ENCODE measurements at regions not wholly inside any gene's neighbourhood (a gene's known extent, or its start where the extent isn't known, plus 50 kb on each side); places are given as distances from the start of the nearest gene placed in this dataset.
"Not testable (repeated sequence)": the region's sequence is repeated elsewhere in the genome, so short reads cannot be mapped to it uniquely, and the experiment has no call there.

DNA sequence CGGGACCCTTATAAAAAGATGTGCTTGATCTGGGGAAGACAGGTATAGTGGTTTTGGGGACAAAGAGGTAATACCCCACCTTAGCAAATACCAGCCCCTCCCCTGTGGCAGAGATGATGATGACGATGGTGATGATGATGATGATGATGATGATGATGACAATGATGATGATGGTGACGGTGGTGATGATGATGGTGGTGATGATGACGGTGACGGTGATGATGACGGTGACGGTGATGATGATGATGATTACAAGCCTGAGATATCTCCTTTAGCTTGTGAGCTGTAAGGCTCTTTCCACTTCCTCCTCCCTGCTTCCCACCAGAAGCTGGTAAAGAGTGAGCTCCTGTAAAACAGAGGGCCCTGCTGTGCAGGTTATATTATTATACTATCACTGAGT, 89.5 kb upstream of the TMEM45B start:
- DNase-seq (ENCODE audit: low read depth, low spot score): no peak

DNA sequence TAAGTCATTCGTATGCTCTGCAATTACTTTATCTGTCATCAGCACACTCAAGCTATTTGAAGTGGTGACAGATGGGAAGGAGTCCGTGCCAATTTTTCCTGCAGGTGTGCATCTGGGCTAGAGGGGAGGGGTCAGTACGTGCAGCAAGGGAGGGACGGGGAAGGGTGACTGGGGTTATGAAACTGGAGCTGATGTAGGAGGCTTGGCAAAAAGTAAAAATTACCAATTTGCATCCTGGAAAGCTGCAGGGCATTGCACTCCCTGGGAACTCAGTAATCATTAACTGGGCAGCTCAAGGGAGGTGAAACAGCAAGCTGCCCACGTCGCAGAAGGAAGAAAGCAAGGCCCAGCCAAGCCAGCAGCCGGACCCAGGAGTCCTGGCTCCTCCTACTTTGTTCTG, 87.1 kb upstream of the TMEM45B start:
- no peak for DNase-seq (ENCODE audit: low read depth, low spot score)

DNA sequence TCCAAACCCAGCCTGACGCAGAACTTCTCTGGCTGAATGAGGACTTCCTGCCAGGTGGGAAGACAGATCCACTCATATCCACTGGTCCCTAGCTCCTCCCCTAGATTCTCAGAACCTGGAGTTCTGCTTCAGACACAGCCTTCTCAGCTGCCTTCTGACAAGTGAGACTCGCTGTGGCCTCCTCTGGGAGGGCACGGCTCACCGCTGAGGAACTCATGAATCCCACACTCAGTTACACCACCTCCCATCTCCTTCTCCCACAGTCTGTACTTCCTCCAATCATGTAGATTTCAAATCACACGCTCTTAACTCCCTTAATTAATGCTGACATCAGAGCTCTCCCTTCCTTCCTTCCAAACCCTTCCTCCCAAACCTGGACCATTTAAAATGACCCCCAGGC, 86.4 kb upstream of the TMEM45B start:
- DNase-seq (ENCODE audit: low read depth, low spot score): no peak

DNA sequence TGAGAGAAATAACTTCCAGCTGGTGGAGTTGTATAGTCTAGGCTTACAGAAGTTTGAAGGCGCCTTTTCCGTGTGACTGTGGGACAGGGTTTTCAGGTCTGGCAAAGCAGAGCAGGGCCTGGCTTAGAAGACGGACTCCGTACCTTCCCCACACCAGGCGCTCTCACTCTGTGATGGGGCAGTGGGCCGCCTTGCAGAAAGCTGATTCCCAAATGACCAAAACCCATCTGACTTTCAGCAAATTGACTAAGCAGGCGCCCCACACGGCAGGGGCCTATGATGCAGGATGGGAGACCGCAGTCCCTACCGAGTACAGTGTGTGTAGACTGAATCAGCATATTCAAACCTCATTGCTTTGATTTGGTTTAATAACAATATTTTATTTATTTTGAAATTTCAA, 85.8 kb upstream of the TMEM45B start:
- no peak for DNase-seq (ENCODE audit: low read depth, low spot score)

DNA sequence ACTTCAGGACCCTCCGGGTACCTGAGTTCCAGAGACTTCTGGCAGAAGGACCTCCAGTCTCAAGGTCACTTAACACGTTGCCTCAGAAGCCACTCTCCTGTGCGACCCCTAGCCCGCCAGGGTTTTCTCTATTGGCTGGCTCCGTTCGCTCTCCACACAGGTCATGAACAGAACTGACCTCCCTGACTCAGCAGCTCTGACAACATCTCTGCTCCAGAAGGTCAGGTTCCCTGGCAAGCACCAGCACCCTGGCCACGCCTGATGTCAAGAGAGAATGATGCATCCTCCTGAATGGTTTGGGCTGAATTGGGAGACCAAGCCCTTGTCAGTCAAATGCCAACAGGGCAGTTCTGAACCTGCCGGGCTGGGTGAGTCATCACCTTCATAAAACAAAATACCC, 84.3 kb upstream of the TMEM45B start:
- no peak for DNase-seq (ENCODE audit: low read depth, low spot score)

DNA sequence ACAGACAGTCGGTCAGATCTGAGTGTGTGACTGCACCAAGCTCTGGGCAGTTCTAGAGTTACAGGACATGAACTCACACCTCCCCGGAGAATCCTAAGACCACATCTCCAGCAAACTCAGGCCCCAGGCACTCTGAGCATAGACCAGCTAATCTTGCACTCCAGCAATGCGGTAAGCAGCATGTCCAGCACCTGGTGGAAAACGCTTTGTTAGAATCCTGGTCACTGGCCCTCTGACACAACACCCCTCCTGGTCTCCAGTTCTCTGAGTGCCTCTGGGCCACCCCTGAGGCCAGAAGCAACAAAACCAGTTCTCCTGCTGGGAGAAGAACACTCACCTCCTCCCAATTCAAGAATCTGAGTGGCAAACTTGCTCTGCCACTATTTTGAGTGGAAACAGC, 82.7 kb upstream of the TMEM45B start:
- no peak for DNase-seq (ENCODE audit: low read depth, low spot score)

DNA sequence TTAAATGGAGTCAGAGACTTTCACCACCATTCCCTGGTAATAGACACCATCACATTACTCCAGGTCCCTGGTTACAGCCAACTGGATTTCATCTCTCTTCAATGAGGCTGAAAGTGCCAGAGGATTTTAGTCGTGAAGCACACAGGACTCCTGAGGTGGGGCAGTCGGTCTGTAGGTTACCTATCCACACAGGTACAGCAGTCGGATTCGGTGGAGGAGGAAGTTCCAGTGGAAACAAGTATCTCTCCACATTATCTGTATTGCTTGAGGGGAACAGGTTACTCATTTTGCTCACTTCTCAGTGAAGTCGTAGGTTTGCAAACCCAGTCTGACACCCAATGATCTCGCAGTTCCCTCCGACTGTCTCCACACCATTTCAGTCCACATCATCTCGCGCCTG, 82.3 kb upstream of the TMEM45B start:
- DNase-seq (ENCODE audit: low read depth, low spot score): no peak

DNA sequence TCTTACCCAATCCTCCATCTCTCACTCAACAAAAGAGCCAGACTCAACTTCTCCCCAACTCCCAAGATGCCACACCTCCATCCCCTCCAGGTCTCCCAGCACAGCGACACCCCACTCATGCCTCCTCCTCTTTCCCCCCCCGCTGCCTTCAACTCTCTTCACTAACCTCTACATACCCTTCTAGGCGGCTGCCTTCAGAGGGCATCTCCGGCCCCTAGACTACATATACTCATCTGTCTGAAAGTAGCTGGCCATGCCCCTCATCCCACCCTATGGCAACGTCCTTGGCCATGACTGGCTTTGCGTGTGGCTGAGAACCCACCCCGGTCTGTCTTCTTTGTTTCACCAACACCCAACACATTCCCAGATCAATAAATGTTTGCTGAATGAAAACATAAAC, 81.7 kb upstream of the TMEM45B start:
- DNase-seq (ENCODE audit: low read depth, low spot score): no peak

DNA sequence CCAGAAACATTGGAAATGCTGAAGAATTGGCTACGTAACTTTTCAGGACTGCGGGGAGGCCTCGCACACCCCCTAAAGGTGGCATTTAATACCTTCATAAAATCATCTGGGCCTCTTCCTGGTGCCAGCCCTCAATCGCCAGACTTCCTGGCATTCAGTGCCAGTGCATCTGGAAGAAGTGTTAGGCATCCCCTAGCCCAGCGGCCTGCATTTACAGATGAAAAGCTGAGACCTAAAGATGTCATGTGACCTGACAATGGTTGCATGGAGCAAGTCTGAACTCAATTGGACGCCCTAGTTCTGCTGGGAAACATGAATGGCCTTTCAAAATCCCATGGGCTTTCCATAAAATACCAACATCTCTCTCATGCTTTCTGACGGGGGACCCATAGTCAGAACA, 81.0 kb upstream of the TMEM45B start:
- DNase-seq (ENCODE audit: low read depth, low spot score): no peak

DNA sequence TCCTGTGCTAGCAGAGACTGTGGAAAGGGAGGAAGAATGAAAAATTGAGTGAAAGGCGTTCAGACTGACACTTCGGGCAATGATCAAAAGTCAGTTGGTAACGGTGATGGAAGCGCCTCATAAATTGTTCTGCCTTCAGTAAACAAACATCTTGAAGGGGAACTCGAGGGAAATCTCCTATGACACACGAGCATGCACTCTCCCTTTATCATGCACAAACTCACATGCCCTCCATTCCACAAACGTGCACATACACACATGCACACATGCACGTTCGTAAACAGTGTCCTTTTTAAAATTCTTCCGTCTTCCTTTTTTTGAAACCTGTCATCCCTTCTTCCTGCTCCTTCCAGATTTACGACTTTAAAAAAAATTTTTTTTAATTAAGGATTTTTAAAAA, 77.8 kb upstream of the TMEM45B start:
- no peak for DNase-seq (ENCODE audit: low read depth, low spot score)

DNA sequence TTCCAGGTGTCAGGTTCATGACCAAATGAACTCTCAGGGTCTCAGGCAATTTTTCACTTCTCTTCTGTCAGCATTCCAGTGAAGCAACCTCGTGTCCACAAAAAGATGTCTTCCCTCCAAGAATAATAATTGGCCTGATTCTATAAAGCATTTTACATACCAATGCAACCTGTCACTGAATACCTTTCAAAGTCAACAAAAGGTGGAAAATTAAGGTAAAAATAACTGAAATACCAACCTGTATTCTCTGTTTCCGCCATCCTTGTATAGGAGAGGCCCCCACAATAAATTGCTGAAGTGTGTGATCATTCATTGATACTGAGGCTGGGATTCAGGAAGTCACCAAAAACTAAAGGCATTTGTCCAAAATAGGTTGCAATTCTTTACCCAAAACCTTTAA, 77.4 kb upstream of the TMEM45B start:
- no peak for DNase-seq (ENCODE audit: low read depth, low spot score)

DNA sequence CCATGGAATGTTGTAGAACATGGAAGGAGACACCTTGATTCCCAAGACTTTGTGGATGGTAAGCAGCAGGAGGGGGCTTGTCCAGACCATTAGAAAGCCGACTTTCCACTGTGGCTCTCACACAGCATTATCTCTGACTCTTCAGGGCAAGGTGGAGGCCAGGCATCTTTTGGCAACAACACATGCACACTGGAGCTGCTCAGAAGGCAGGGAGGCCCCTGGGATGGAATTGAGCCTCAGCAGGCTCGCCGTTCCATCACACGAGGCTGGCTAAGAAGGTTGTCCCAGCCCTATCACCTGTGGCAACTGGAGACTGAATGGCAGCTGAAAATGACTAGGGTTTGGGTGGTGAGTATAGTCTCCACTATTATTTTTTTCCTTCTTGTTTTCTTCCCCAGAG, 76.3 kb upstream of the TMEM45B start:
- no peak for DNase-seq (ENCODE audit: low read depth, low spot score)

DNA sequence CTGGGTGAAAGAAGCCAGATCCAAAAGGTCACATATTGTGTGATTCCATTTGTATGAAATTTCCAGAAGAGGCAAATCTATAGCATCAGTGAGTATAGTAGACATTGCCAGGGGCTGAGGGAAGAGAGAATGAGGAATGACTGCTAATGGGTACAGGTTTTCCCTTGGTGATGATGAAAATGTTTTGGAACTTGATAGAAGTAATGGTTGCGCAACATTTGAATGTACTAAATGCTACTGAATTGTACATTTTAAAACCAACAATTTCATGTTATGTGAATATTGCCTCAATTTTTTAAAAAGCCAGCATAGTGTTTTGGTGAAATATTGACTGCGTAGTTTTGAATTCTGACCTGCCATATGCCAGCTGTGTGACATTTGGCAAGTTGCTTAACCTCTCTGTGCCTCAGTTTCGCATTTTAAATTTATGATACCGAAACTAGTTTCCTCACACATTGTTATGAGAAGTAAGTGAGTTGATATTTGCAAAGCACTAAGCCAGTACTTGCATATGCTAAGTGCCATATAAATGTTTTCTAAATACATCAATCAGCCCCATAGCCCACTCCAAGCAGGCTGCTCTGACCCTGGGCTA, 75.4 kb upstream of the TMEM45B start:
- no peak for DNase-seq (ENCODE audit: low read depth, low spot score)

DNA sequence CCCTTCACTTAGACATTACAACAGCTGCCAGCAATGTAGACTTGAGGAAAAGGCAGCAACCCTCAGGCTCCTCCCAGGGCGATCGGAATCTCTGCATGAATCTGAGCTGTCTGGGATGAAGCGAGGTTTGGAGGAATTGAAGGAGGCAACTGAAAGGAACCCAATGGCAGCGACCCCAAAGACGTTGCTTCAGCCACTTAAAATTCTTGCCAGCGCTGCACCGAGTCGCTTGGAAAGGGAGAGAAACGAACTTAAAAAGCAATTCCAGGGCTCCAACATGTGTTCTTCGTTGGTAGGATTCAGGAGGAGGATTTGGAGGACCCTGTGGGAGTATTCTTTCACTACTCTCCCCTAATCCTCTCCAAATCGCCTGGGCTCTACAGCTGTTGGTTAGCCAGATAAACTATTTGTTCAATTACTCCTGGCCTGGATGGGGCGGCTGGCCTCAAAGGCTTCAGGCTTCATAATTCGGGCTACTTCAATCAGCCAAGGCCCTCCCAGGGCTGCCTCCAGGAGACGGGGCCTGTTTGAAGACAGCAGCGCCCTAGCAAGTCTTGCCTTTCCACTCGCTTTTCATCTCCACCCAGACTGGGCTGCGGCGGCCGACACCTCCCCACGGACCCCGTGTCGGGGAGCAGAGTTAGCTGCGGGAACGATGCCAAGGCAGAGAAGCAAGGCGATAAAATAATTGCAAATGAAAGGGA, 72.4 kb upstream of the TMEM45B start:
- no peak for DNase-seq (ENCODE audit: low read depth, low spot score)

DNA sequence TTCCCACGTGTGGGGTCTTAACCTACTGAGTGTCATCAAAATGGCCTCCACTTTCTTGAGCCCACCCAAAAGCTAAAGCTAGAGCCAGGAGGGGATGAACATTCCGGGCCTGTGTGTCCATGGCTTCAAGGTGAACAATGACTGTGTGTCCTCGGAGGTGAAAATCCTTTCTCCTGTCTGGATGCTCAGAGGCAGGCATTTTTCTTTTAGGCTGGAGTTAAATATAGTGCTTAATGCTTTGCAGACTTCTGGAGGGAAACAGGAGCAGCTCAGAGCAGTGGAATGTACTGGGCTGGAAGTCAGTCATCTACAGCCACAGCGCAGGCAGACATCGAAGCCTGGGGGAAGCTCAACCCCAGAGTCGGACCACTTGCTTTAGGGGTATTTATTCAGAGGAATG, 68.6 kb upstream of the TMEM45B start:
- no peak for DNase-seq (ENCODE audit: low read depth, low spot score)

DNA sequence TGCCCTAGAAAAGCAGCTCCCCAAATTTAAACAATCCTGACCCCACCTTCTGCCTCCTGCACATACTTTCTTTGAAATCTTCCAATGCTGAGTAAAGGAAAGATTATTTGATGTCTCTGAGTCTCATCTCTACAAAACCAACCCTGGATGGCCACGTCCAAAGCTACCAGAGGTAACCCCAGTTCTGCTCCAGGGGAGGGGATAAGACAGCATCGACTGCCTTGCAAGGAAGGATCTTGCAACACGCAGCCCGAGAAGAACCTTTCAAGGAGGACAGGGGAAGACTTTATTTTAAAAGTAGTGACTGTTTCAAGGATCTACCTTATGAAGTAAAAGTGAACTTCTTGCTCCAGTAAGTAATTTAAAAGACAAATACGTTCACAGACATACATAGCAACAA, 66.5 kb upstream of the TMEM45B start:
- DNase-seq (ENCODE audit: low read depth, low spot score): no peak

DNA sequence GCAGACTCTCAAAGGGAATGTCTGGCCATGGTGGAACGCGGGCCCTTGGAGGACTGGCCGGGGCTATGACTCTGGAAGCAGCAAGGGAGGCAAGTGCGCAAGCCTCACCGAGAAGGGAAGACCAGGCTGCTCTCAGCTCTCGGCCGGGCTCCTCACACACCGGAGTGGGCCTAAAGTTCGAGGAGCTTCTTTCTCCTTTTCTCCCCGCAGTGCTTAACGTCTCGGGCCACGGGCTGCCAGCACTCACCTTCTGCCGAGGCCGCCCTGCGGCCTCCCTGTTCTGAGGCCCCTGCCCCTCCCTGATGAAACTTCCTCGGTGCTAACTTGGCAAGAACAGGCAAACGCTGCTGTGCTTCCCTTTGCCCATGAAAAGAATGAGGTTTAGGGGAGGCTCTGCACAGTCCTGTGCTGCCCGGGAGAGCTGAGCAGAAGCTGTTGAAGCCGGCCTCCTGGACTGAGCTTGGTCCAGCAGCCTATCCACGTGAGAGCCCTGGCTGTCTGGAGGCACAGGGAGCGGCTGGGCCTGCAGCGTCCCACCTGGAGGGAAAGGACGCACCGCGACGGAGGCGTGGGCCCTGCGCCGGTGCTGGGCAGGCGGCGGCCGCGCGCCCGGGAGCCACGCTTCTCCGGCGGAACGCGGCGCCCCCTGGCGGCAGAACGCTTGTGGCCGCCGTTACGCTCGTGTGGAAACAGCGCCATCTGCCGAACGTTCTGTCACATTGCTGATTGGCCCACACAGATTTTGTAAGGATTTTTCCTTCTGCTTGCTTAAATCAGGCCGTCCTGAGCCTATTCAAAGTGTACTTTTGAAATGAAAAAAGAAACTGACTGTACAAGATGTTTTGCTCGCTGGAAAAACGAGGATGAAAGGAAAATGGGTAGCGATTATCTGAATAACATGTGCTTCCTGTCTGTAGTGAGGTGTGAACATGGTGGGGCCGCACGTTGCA, 65.0 kb upstream of the TMEM45B start:
- DNase-seq (ENCODE audit: low read depth, low spot score): peak; percentile 88

DNA sequence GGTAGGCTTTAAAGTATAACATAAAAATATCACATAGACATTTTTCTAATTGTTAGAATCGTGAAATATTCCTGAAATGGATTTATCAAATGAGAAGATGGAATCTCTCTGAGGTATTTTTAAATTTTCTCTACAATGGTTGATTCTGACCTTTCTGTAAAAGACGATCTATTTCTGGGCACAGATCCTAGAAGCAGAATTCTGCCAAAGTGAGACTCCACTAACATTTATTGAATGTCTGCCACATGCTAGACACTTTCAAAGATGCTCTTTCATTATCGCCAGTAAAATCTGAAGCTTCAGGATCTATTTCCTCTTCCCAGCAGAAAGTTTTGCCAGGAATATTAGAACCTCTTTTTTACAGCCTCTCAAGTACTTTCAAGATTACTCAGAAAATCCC, 64.1 kb upstream of the TMEM45B start:
- no peak for DNase-seq (ENCODE audit: low read depth, low spot score)

DNA sequence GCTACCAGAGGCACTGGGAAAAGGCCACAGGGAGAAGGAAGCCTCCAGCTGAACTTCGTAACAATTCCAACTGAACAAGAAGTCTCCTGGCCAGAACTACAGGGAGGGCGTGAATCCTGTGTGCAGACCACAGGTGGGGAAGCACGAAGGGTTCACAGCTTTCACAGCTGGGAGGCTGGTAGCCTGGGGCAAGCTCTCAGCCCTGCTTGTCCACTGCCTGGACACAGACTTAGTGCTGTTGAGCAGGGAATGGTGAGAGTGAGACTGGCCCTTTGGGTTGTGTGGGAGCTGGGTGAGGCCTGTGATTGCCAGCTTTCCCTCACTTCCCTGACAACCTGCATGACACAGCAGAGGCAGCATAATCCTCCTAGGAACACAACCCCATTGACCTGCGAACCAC, 52.1 kb upstream of the TMEM45B start:
- DNase-seq (ENCODE audit: low read depth, low spot score): not testable (repeated sequence)

DNA sequence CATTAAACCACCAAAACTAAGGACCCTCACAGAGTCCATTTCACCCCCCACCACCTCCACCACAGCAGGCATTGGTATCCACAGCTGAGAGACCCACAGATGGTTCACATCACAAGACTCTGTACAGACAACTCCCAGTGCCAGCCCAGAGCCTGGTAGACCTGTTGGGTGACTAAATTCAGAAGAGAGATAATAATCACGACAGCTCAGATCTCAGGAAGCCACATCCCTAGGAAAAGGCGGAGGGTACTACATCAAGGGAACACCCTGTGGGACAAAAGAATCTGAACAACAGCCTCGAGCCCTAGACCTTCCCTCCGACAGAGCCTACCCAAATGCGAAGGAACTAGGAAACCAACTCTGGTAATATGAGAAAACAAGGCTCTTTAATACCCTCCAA, 51.4 kb upstream of the TMEM45B start:
- DNase-seq (ENCODE audit: low read depth, low spot score): not testable (repeated sequence)

Data from astrocyte of the hippocampus (primary cell).